Ovary (tissue), 3 donors: ENCODE measurements at regions not wholly inside any gene's neighbourhood (a gene's known extent, or its start where the extent isn't known, plus 50 kb on each side); places are given as distances from the start of the nearest gene placed in this dataset.

Experiments
- CTCF ChIP-seq, 3 donors: fragments of 450-650 bp in 2 of 3; fragments of 200-600 bp in 1 of 3; IDR thresholded peaks; one replicate each; pipeline versions ENCODE4 v1.5.1 to v1.8.0; 2016 to 2022; ENCODE audit warnings: antibody characterized with exemption in 3 of 3, mild to moderate bottlenecking in 1 of 3
- EP300 ChIP-seq: sonication (generic); formaldehyde crosslinking; IDR thresholded peaks from one replicate; pipeline ENCODE4 v1.6.1; 2017; ENCODE audit warnings: antibody characterized with exemption
- POLR2A ChIP-seq: fragments of 450-650 bp; IDR thresholded peaks from one replicate; pipeline ENCODE4 v1.6.1; 2017; ENCODE audit warnings: antibody characterized with exemption, mild to moderate bottlenecking, moderate library complexity
- donor health status: DM: no; HTN: no; CAD: no.

- TF ChIP-seq POLR2A (no peak), EP300 (no peak), CTCF (IDR thresholded peaks at IDR 0.05) (no peak)
Observed at GRCh38 chr5:88143693-88144218, 124.9 kb downstream of the TMEM161B start.
